ENCODE measurements at regions not wholly inside any gene's neighbourhood (a gene's known extent, or its start where the extent isn't known, plus 50 kb on each side); places are given as distances from the start of the nearest gene placed in this dataset.
"Not testable (repeated sequence)": the region's sequence is repeated elsewhere in the genome, so short reads cannot be mapped to it uniquely, and the experiment has no call there.

GRCh38 chr4:104549736-104550135, 55.0 kb upstream of the CXXC4 start:
- no peak for DNase-seq (ENCODE audit: low read depth)

GRCh38 chr4:104559502-104559901, 64.8 kb upstream of the CXXC4 start:
- DNase-seq (ENCODE audit: low read depth): no peak

GRCh38 chr4:104571341-104571740, 76.6 kb upstream of the CXXC4 start:
- DNase-seq (ENCODE audit: low read depth): peak; percentile 43

GRCh38 chr4:104574371-104574770, 79.7 kb upstream of the CXXC4 start:
- no peak for DNase-seq (ENCODE audit: low read depth)

GRCh38 chr4:104575278-104575677, 80.6 kb upstream of the CXXC4 start:
- DNase-seq (ENCODE audit: low read depth): no peak

- no peak for DNase-seq (ENCODE audit: low read depth)
Observed at GRCh38 chr4:104577405-104577804, 82.7 kb upstream of the CXXC4 start.

- DNase-seq (ENCODE audit: low read depth): not testable (repeated sequence)
Observed at GRCh38 chr4:104581476-104581875, 86.8 kb upstream of the CXXC4 start.

GRCh38 chr4:104582056-104582455, 87.4 kb upstream of the CXXC4 start:
- not testable (repeated sequence) for DNase-seq (ENCODE audit: low read depth)

- DNase-seq (ENCODE audit: low read depth): no peak
Observed at GRCh38 chr4:104589264-104589868, 94.7 kb upstream of the CXXC4 start.

- no peak for DNase-seq (ENCODE audit: low read depth)
Observed at GRCh38 chr4:104591510-104591911, 96.8 kb upstream of the CXXC4 start.

- no peak for DNase-seq (ENCODE audit: low read depth)
Observed at GRCh38 chr4:104592183-104592582, 97.5 kb upstream of the CXXC4 start.

GRCh38 chr4:104593019-104593418, 98.3 kb upstream of the CXXC4 start:
- no peak for DNase-seq (ENCODE audit: low read depth)

- DNase-seq (ENCODE audit: low read depth): no peak
Observed at GRCh38 chr4:104596189-104596588, 101.5 kb upstream of the CXXC4 start.

GRCh38 chr4:104615496-104615895, 120.8 kb upstream of the CXXC4 start:
- no peak for DNase-seq (ENCODE audit: low read depth)

- no peak for DNase-seq (ENCODE audit: low read depth)
Observed at GRCh38 chr4:104615926-104616325, 121.2 kb upstream of the CXXC4 start.

- no peak for DNase-seq (ENCODE audit: low read depth)
Observed at GRCh38 chr4:104616401-104616820, 121.7 kb upstream of the CXXC4 start.

- DNase-seq (ENCODE audit: low read depth): no peak
Observed at GRCh38 chr4:104625706-104626105, 131.0 kb upstream of the CXXC4 start.

GRCh38 chr4:104629601-104630000, 134.9 kb upstream of the CXXC4 start:
- no peak for DNase-seq (ENCODE audit: low read depth)

- DNase-seq (ENCODE audit: low read depth): no peak
Observed at GRCh38 chr4:104630272-104630671, 135.6 kb upstream of the CXXC4 start.

GRCh38 chr4:104631000-104631399, 136.3 kb upstream of the CXXC4 start:
- DNase-seq (ENCODE audit: low read depth): no peak

- no peak for DNase-seq (ENCODE audit: low read depth)
Observed at GRCh38 chr4:104641418-104641817, 146.7 kb upstream of the CXXC4 start.

- DNase-seq (ENCODE audit: low read depth): no peak
Observed at GRCh38 chr4:104642521-104642920, 147.8 kb upstream of the CXXC4 start.

GRCh38 chr4:104643805-104644204, 149.1 kb upstream of the CXXC4 start:
- DNase-seq (ENCODE audit: low read depth): no peak

GRCh38 chr4:104649631-104650030, 154.9 kb upstream of the CXXC4 start:
- peak; percentile 26 for DNase-seq (ENCODE audit: low read depth)
